ENCODE measurements at regions not wholly inside any gene's neighbourhood (a gene's known extent, or its start where the extent isn't known, plus 50 kb on each side); places are given as distances from the start of the nearest gene placed in this dataset.

- TF ChIP-seq EZH2phosphoT487 (IDR thresholded peaks at IDR 0.05; ENCODE audit: borderline replicate concordance, low read length), result no peak
- no peak for TF ChIP-seq CTCF (conservative IDR thresholded peaks at IDR 0.05; ENCODE audit: low read depth, low read length)
- no peak for TF ChIP-seq EZH2 (IDR thresholded peaks at IDR 0.05; ENCODE audit: low read length, unreplicated experiment)
These were observed 372.2 kb upstream of the CDH11 start for GRCh38 chr16:65494080-65494479.
